Activated CD8-positive, alpha-beta T cell treated with anti-CD3 and anti-CD28 coated beads, Interleukin-2, amount 10 ng/mL, durations not matched to agents 7 days and 5 days (primary cell): ENCODE measurements at regions not wholly inside any gene's neighbourhood (a gene's known extent, or its start where the extent isn't known, plus 50 kb on each side); places are given as distances from the start of the nearest gene placed in this dataset.

Source experiments
- ATAC-seq: fragments of 150-1000 bp; cut with Tn5 transposase; one replicate; pipeline ENCODE4 v1.10.0; 2021; ENCODE audit warnings: moderate library complexity
- CTCF ChIA-PET: fragments of 350-600 bp; sonication (Branson Sonifier 250); formaldehyde crosslinking; loops from one replicate; lab custom pipeline; 2021; ENCODE audit warnings: antibody characterized with exemption; lab: Charles Lee
- POLR2A ChIA-PET: fragments of 350-600 bp; sonication (Branson Sonifier 250); formaldehyde crosslinking; loops from one replicate; lab custom pipeline; 2021; ENCODE audit warnings: antibody characterized with exemption; lab: Charles Lee
- DNase-seq: peaks from one replicate; pipeline ENCODE4 v3.0.0-alpha.2; 2020
- H3K27ac Mint-ChIP-seq: one replicate; pipeline ENCODE4 v1.8.0; 2021; ENCODE audit warnings: mild to moderate bottlenecking, mixed read lengths
- H3K27me3 Mint-ChIP-seq: one replicate; pipeline ENCODE4 v1.8.0; 2021; ENCODE audit warnings: low read depth, mixed read lengths
- H3K36me3 Mint-ChIP-seq: one replicate; pipeline ENCODE4 v1.8.0; 2021; ENCODE audit warnings: low read depth, mixed read lengths
- H3K4me1 Mint-ChIP-seq: one replicate; pipeline ENCODE4 v1.8.0; 2021; ENCODE audit warnings: low read depth, mixed read lengths
- H3K4me3 Mint-ChIP-seq: one replicate; pipeline ENCODE4 v1.8.0; 2021; ENCODE audit warnings: mild to moderate bottlenecking, mixed read lengths
- H3K9me3 Mint-ChIP-seq: one replicate; pipeline ENCODE4 v1.8.0; 2022; ENCODE audit warnings: mixed read lengths; ENCODE audit not compliant: insufficient read depth

DNA sequence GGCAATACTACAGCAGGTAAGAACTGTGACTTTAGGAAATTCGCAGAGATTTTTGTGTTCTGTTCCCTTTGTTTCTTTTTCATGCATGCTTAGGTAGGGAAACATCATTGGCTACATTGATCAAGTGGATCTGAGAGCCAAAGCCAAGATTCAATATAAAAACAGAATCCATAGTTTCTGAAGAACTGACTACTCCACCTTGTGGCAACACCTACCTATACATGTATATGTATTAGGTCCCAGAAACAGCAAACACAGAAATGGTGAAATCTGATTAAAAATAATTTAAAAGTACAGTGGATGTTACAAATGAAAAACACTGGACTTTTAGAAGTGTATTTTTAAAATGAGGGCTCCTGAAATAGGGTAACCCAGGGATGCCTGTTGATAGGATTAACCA is 322.6 kb upstream of the MAOA start:
- ChIA-PET CTCF (interaction anchor here (1.1 kb wide), 1 partner anchor 11 kb away, joined by 3 read pairs; no protein-coding TSS in a partner anchor), POLR2A (no interaction called here)
- Mint-ChIP-seq H3K36me3 (no peaks in the 10 kb centered on the region), H3K27me3 (no peaks in the 10 kb centered on the region), H3K27ac (no peak overlapping the region), H3K4me1 (no peaks in the 10 kb centered on the region), H3K4me3 (no peak overlapping the region), H3K9me3 (no peaks in the 10 kb centered on the region)
- ATAC-seq (no peak), DNase-seq (no peak)

- POLR2A ChIA-PET = no interaction called here
- no peaks in the 10 kb centered on the region for H3K36me3 Mint-ChIP-seq
- H3K9me3 Mint-ChIP-seq = no peaks in the 10 kb centered on the region
- no peak for DNase-seq
- no peak overlapping the region for H3K27ac Mint-ChIP-seq
- no peaks in the 10 kb centered on the region for H3K4me1 Mint-ChIP-seq
- H3K27me3 Mint-ChIP-seq = no peaks in the 10 kb centered on the region
- ATAC-seq = no peak
- CTCF ChIA-PET = interaction anchor here (1.2 kb wide), 1 partner anchor 12 kb away, joined by 3 read pairs; no protein-coding TSS in a partner anchor
- H3K4me3 Mint-ChIP-seq = no peak overlapping the region
Measured at GRCh38 chrX:43345166-43345565, 310.9 kb upstream of the MAOA start.

GRCh38 chrX:43349363-43349762 is 306.7 kb upstream of the MAOA start:
- POLR2A ChIA-PET = no interaction called here
- Mint-ChIP-seq H3K27me3 (no peaks in the 10 kb centered on the region), H3K36me3 (no peaks in the 10 kb centered on the region), H3K9me3 (no peaks in the 10 kb centered on the region), H3K4me1 (no peaks in the 10 kb centered on the region), H3K27ac (no peak overlapping the region), H3K4me3 (no peak overlapping the region)
- no peak for ATAC-seq
- CTCF ChIA-PET = interaction anchor here (0.7 to 1.8 kb wide), 13 partner anchors 8 to 858 kb away, joined by 3 to 22 read pairs (median 3); no protein-coding TSS in a partner anchor
- DNase-seq = peak; percentile 43

GRCh38 chrX:43350935-43351334 is 305.2 kb upstream of the MAOA start:
- Mint-ChIP-seq H3K4me1 (no peaks in the 10 kb centered on the region), H3K27me3 (no peaks in the 10 kb centered on the region), H3K36me3 (no peaks in the 10 kb centered on the region), H3K27ac (no peak overlapping the region), H3K4me3 (no peak overlapping the region), H3K9me3 (no peaks in the 10 kb centered on the region)
- CTCF ChIA-PET = no interaction called here
- no peak for ATAC-seq
- POLR2A ChIA-PET = no interaction called here
- no peak for DNase-seq

DNA sequence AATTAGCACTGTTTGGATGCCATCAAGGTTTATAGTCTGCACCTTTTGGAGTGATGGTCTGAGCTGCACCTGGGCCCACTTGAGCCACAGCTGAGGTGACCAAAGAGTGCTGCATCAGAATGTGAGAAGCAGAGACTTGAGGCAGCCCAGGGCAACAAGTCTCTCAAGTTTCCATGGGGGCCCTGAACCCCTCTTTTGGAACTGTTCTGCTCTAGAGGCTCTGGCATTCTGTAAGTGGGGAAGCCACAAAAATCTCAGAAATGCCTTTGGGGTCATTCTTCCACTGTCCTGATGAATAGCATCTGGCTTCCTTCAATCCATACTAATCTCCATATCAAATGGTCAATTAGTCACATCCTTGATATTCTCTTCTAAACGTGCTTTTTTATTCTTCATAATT is 298.4 kb upstream of the MAOA start:
- Mint-ChIP-seq H3K36me3 (no peaks in the 10 kb centered on the region), H3K9me3 (no peaks in the 10 kb centered on the region), H3K27me3 (no peaks in the 10 kb centered on the region), H3K4me1 (no peaks in the 10 kb centered on the region), H3K27ac (no peak overlapping the region), H3K4me3 (no peak overlapping the region)
- ChIA-PET CTCF (no interaction called here), POLR2A (no interaction called here)
- ATAC-seq = no peak
- no peak for DNase-seq

DNA sequence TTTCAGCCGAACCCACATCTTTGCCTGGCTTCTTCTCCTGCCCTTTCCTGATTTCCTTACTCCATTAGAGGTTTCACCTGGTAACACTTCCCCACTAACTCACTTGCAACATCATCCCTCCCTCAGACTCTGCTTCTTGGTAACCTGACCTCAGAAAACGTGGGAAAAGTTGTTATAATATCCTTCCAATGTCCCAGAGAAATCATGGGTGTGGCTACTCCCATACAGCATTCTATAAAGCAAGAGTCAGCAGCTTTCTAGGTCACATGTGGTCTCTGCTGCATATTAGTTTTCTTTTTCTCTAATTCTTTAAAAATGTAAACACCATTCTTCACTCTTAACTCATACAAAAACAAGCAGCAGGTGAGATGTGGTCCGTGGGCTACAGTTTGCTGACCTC is 283.1 kb upstream of the MAOA start:
- Mint-ChIP-seq H3K4me1 (no peaks in the 10 kb centered on the region), H3K36me3 (no peaks in the 10 kb centered on the region), H3K4me3 (no peak overlapping the region), H3K9me3 (no peaks in the 10 kb centered on the region), H3K27me3 (no peaks in the 10 kb centered on the region), H3K27ac (no peak overlapping the region)
- ChIA-PET CTCF (no interaction called here), POLR2A (no interaction called here)
- ATAC-seq (no peak), DNase-seq (no peak)

GRCh38 chrX:43375136-43375535 is 281.0 kb upstream of the MAOA start:
- H3K36me3 Mint-ChIP-seq = no peaks in the 10 kb centered on the region
- no peak overlapping the region for H3K27ac Mint-ChIP-seq
- H3K4me1 Mint-ChIP-seq = no peaks in the 10 kb centered on the region
- H3K27me3 Mint-ChIP-seq = no peaks in the 10 kb centered on the region
- ChIA-PET CTCF (no interaction called here), POLR2A (no interaction called here)
- ATAC-seq (no peak), DNase-seq (no peak)
- no peaks in the 10 kb centered on the region for H3K9me3 Mint-ChIP-seq
- H3K4me3 Mint-ChIP-seq = no peak overlapping the region

- Mint-ChIP-seq H3K27me3 (no peaks in the 10 kb centered on the region), H3K27ac (no peak overlapping the region), H3K9me3 (no peaks in the 10 kb centered on the region), H3K4me1 (no peaks in the 10 kb centered on the region), H3K36me3 (no peaks in the 10 kb centered on the region), H3K4me3 (no peak overlapping the region)
- no peak for ATAC-seq
- POLR2A ChIA-PET = no interaction called here
- DNase-seq = no peak
- CTCF ChIA-PET = no interaction called here
Measured at GRCh38 chrX:43380704-43381103, 275.4 kb upstream of the MAOA start.

- Mint-ChIP-seq H3K4me1 (no peaks in the 10 kb centered on the region), H3K9me3 (no peaks in the 10 kb centered on the region)
Measured at GRCh38 chrX:43386875-43387274, 269.2 kb upstream of the MAOA start.

DNA sequence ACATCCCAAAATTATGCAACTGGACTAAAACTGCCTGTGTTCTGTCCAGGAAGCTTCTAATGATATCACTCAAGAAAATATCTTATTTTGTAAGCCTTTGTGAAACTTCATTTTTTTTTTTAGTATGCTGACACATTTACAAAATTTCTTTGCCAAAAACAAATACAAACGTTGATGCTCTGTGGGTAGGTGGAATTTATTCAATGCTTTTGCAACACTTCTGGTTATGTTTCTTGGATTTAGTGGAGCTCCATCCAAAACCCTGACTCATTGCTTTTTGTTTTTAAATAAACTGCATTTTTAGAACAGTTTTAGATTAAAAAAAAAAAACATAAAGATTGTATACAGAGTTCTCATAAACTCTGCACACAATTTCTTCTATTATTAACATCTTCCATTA is 250.9 kb upstream of the MAOA start:
- H3K4me3 Mint-ChIP-seq = no peak overlapping the region
- CTCF ChIA-PET = no interaction called here

More at GRCh38 chrX:43386875-43387274, 269.2 kb upstream of the MAOA start:
- H3K27ac Mint-ChIP-seq = no peak overlapping the region
- ATAC-seq = no peak
- H3K36me3 Mint-ChIP-seq = no peaks in the 10 kb centered on the region
- no peaks in the 10 kb centered on the region for H3K27me3 Mint-ChIP-seq
- ChIA-PET POLR2A (no interaction called here), CTCF (no interaction called here)
- no peak overlapping the region for H3K4me3 Mint-ChIP-seq
- DNase-seq = no peak

GRCh38 chrX:43423876-43424275 is 232.2 kb upstream of the MAOA start:
- Mint-ChIP-seq H3K27me3 (no peaks in the 10 kb centered on the region), H3K4me3 (no peak overlapping the region), H3K27ac (no peak overlapping the region), H3K4me1 (no peaks in the 10 kb centered on the region), H3K36me3 (no peaks in the 10 kb centered on the region), H3K9me3 (no peaks in the 10 kb centered on the region)
- DNase-seq = no peak
- ChIA-PET CTCF (no interaction called here), POLR2A (no interaction called here)
- ATAC-seq = no peak

More for the DNA sequence above, 250.9 kb upstream of the MAOA start:
- H3K27me3 Mint-ChIP-seq = no peaks in the 10 kb centered on the region
- ATAC-seq (no peak), DNase-seq (no peak)
- H3K9me3 Mint-ChIP-seq = no peaks in the 10 kb centered on the region
- POLR2A ChIA-PET = no interaction called here
- no peaks in the 10 kb centered on the region for H3K36me3 Mint-ChIP-seq
- no peaks in the 10 kb centered on the region for H3K4me1 Mint-ChIP-seq
- no peak overlapping the region for H3K27ac Mint-ChIP-seq

DNA sequence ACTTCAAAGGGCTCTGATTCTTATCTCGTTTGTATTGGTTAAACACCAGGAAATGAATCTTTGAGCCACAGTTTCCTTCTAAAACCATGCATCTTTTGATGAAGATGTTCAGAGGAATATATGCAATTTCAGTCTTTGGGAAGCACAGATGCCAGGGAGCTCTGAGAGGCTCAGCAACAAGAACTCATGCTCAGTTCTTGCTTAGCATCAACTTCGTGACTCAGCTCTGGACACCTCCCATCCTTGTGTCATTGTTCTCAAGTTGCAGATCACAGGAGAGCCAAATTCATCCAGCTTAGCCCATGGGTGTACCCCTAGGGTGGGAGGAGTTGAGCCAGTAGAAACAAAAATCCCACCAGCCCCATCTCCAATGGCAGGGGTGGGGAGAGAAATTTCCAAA is 219.6 kb upstream of the MAOA start:
- DNase-seq = no peak
- peaks cover 12% of the 10 kb centered on the region for H3K27me3 Mint-ChIP-seq
- ATAC-seq = no peak
- H3K9me3 Mint-ChIP-seq = no peaks in the 10 kb centered on the region
- H3K4me3 Mint-ChIP-seq = no peak overlapping the region
- H3K36me3 Mint-ChIP-seq = no peaks in the 10 kb centered on the region
- peaks cover 5% of the 10 kb centered on the region for H3K4me1 Mint-ChIP-seq
- ChIA-PET CTCF (no interaction called here), POLR2A (no interaction called here)
- H3K27ac Mint-ChIP-seq = no peak overlapping the region

DNA sequence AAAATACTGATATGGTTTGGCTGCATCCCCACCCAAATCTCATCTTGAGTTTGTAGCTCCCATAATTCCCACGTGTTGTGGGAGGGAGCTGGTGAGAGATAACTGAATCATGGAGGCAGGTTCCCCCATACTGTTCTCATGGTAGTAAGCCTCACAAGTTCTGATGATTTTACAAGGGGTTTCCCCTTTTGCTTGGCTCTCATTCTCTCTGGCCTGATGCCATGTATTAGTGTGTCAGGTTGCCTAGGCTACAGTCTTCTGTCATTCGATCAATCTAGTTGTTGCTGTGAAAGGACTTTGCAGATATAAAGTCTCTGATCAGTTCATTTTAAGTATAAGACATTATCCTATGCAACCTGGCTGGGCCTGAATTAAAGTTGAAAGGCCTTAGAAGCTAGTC is 209.3 kb upstream of the MAOA start:
- Mint-ChIP-seq H3K27me3 (no peaks in the 10 kb centered on the region), H3K9me3 (peaks cover 4% of the 10 kb centered on the region), H3K4me1 (no peaks in the 10 kb centered on the region), H3K27ac (no peak overlapping the region), H3K4me3 (no peak overlapping the region), H3K36me3 (no peaks in the 10 kb centered on the region)
- CTCF ChIA-PET = no interaction called here
- DNase-seq = no peak
- no peak for ATAC-seq
- POLR2A ChIA-PET = no interaction called here
